Spleen (tissue), 11 donors: ENCODE measurements at regions not wholly inside any gene's neighbourhood (a gene's known extent, or its start where the extent isn't known, plus 50 kb on each side); places are given as distances from the start of the nearest gene placed in this dataset.

ENCODE experiments used
- DNase-seq: peaks from one replicate; pipeline ENCODE4 v3.0.0-alpha.2; 2020
- H3K27ac ChIP-seq, 8 donors: fragments of 200-600 bp; sonication (generic) in 7 of 8; 1 replicate in 4 of 8; 2 replicates in 4 of 8; pipeline versions ENCODE4 v1.5.0 to v1.8.0; 2016 to 2021; ENCODE audit warnings: inconsistent platforms in 4 of 8, mild to moderate bottlenecking in 4 of 8, moderate library complexity in 1 of 8
- H3K27me3 ChIP-seq, 7 donors: fragments of 200-600 bp; sonication (generic) in 6 of 7; replicated peaks in 1 of 7; 1 replicate in 4 of 7; 2 replicates in 3 of 7; pipeline versions ENCODE4 v1.5.0 to v1.8.0; 2016 to 2021; ENCODE audit warnings: inconsistent platforms in 3 of 7, mild to moderate bottlenecking in 1 of 7
- H3K36me3 ChIP-seq, 6 donors: fragments of 200-600 bp; sonication (generic) in 5 of 6; 1 replicate in 4 of 6; 2 replicates in 2 of 6; pipeline versions ENCODE4 v1.5.0 to v1.8.0; 2016 to 2021; ENCODE audit warnings: inconsistent platforms in 2 of 6
- H3K4me1 ChIP-seq, 6 donors: fragments of 200-600 bp; sonication (generic) in 5 of 6; 1 replicate in 3 of 6; 2 replicates in 3 of 6; pipeline versions ENCODE4 v1.5.0 to v1.8.0; 2016 to 2021; ENCODE audit warnings: inconsistent platforms in 3 of 6
- H3K4me3 ChIP-seq, 8 donors: fragments of 200-600 bp; sonication (generic) in 7 of 8; 1 replicate in 4 of 8; 2 replicates in 4 of 8; pipeline versions ENCODE4 v1.5.0 to v1.8.0; 2016 to 2021; ENCODE audit warnings: inconsistent platforms in 4 of 8, mild to moderate bottlenecking in 4 of 8, moderate library complexity in 2 of 8
- H3K9me3 ChIP-seq, 8 donors: fragments of 200-600 bp; sonication (generic) in 7 of 8; 1 replicate in 4 of 8; 2 replicates in 4 of 8; pipeline versions ENCODE4 v1.5.0 to v1.8.0; 2016 to 2021; ENCODE audit warnings: inconsistent platforms in 4 of 8
- POLR2A ChIP-seq, 3 donors: fragments of 450-650 bp; IDR thresholded peaks; one replicate each; pipeline ENCODE4 v1.5.1; 2017; ENCODE audit warnings: antibody characterized with exemption in 3 of 3, mild to moderate bottlenecking in 1 of 3
- POLR2AphosphoS5 ChIP-seq, 3 donors: sonication (generic); formaldehyde crosslinking; IDR thresholded peaks; one replicate each; pipeline ENCODE4 v1.5.1; 2017; ENCODE audit warnings: antibody characterized with exemption in 3 of 3
- WGBS, 5 donors: extraction: QIAGEN DNeasy Blood & Tissue Kit in 3 of 5; methylation state at CpG; one replicate each; pipeline versions ENCODE4 v1.1.5 to v1.1.7; 2013 to 2018; 5-methylcytosine and 5-hydroxymethylcytosine counted together
- intact Hi-C: fragments of 100-400 bp; cut with DNase I; formaldehyde crosslinking; loops from one replicate; pipeline ENCODE4 v1.15.0; 2023; ENCODE audit warnings: low total_unique reads
- TF ChIP-seq, protein P1 (sequence below), 11 experiments: fragments of 200-600 bp in 7 of 11; fragments of 450-650 bp in 4 of 11; sonication (generic) in 4 of 11; IDR thresholded peaks in 8 of 11; conservative IDR thresholded peaks in 3 of 11; 1 replicate in 7 of 11; 2 replicates in 4 of 11; pipeline versions ENCODE4 v1.4.0 to v1.8.0; 2016 to 2021; ENCODE audit warnings: antibody characterized with exemption in 11 of 11, inconsistent platforms in 4 of 11, mild to moderate bottlenecking in 1 of 11
- donor health status: healthy with polysubstance abuse.
- donor health status: DM: no; HTN: no; CAD: no; lungs with moderate emphysema.
- donor health status: DM: no; HTN: no; CAD: no.
- donor health status: Bipolar disorder and iron deficiency.
- donor health status: healthy.
- donor health status: DM: no; HTN: no; CAD: no.
- donor health status: DM: yes; HTN: yes; CAD: no.

GRCh38 chr3:43786526-43787305 is 96.0 kb downstream of the ABHD5 start:
- intact Hi-C loops, result no loop called here
- Histone ChIP-seq H3K4me3 (no peak overlapping the region), H3K36me3 (no peaks in the 10 kb centered on the region), H3K4me1 (no peaks in the 10 kb centered on the region), H3K27ac (no peak overlapping the region), H3K27me3 (peaks cover 0 to 5% (median 0%) of the 10 kb centered on the region in 7 donors), H3K9me3 (no peaks in the 10 kb centered on the region)
- 75 to 83% (median 79%) methylated on average over 8 to 9 of the region's 9 CpGs for WGBS, 5 donors
- no peak for TF ChIP-seq POLR2A (IDR thresholded peaks at IDR 0.05)
- TF ChIP-seq, protein P1, sequence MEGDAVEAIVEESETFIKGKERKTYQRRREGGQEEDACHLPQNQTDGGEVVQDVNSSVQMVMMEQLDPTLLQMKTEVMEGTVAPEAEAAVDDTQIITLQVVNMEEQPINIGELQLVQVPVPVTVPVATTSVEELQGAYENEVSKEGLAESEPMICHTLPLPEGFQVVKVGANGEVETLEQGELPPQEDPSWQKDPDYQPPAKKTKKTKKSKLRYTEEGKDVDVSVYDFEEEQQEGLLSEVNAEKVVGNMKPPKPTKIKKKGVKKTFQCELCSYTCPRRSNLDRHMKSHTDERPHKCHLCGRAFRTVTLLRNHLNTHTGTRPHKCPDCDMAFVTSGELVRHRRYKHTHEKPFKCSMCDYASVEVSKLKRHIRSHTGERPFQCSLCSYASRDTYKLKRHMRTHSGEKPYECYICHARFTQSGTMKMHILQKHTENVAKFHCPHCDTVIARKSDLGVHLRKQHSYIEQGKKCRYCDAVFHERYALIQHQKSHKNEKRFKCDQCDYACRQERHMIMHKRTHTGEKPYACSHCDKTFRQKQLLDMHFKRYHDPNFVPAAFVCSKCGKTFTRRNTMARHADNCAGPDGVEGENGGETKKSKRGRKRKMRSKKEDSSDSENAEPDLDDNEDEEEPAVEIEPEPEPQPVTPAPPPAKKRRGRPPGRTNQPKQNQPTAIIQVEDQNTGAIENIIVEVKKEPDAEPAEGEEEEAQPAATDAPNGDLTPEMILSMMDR (IDR thresholded peaks at IDR 0.05 in 8 of 11, conservative IDR thresholded peaks at IDR 0.05 in 3 of 11), result no peak
- TF ChIP-seq POLR2AphosphoS5 (IDR thresholded peaks at IDR 0.05), result no peak
- peak; percentile 43 for DNase-seq

- no peaks in the 10 kb centered on the region for H3K36me3 ChIP-seq
- TF ChIP-seq, protein P1 (IDR thresholded peaks at IDR 0.05 in 8 of 11, conservative IDR thresholded peaks at IDR 0.05 in 3 of 11), result no peak
- TF ChIP-seq POLR2AphosphoS5 (IDR thresholded peaks at IDR 0.05), result no peak
- TF ChIP-seq POLR2A (IDR thresholded peaks at IDR 0.05), result no peak
- no peaks in the 10 kb centered on the region for H3K4me1 ChIP-seq
- H3K4me3 ChIP-seq, result no peak overlapping the region
- WGBS, 5 donors, result 85 to 98% (median 94%) methylated on average over 3 of the region's 3 CpGs
- H3K27me3 ChIP-seq, result peaks cover 0 to 5% (median 0%) of the 10 kb centered on the region in 7 donors
- intact Hi-C loops, result no loop called here
- no peak overlapping the region for H3K27ac ChIP-seq
- DNase-seq, result no peak
- H3K9me3 ChIP-seq, result no peaks in the 10 kb centered on the region
Measured at GRCh38 chr3:43787330-43787729, 96.6 kb downstream of the ABHD5 start.

- no peak for DNase-seq
- WGBS, 5 donors, result 80 to 96% (median 92%) methylated on average over 1 of the region's 1 CpG
- H3K27me3 ChIP-seq, result peaks cover 0 to 5% (median 0%) of the 10 kb centered on the region in 7 donors
- no peak overlapping the region for H3K27ac ChIP-seq
- H3K9me3 ChIP-seq, result no peaks in the 10 kb centered on the region
- intact Hi-C loops, result no loop called here
- H3K36me3 ChIP-seq, result no peaks in the 10 kb centered on the region
- H3K4me3 ChIP-seq, result no peak overlapping the region
- H3K4me1 ChIP-seq, result peaks cover 0 to 6% (median 0%) of the 10 kb centered on the region in 6 donors
- TF ChIP-seq, protein P1 (IDR thresholded peaks at IDR 0.05 in 8 of 11, conservative IDR thresholded peaks at IDR 0.05 in 3 of 11), result no peak
- TF ChIP-seq POLR2AphosphoS5 (IDR thresholded peaks at IDR 0.05) (no peak), POLR2A (IDR thresholded peaks at IDR 0.05) (no peak)
Measured at GRCh38 chr3:43789028-43789427, 98.3 kb downstream of the ABHD5 start.

GRCh38 chr3:43790060-43790459 is 99.3 kb downstream of the ABHD5 start:
- Histone ChIP-seq H3K36me3 (no peaks in the 10 kb centered on the region), H3K27me3 (peaks cover 0 to 5% (median 0%) of the 10 kb centered on the region in 7 donors), H3K4me1 (peaks cover 0 to 6% (median 0%) of the 10 kb centered on the region in 6 donors), H3K9me3 (no peaks in the 10 kb centered on the region), H3K27ac (no peak overlapping the region), H3K4me3 (no peak overlapping the region)
- 75 to 92% (median 85%) methylated on average over 5 of the region's 5 CpGs for WGBS, 5 donors
- intact Hi-C loops, result no loop called here
- no peak for DNase-seq
- TF ChIP-seq POLR2AphosphoS5 (IDR thresholded peaks at IDR 0.05) (no peak), POLR2A (IDR thresholded peaks at IDR 0.05) (no peak)
- TF ChIP-seq, protein P1 (IDR thresholded peaks at IDR 0.05 in 8 of 11, conservative IDR thresholded peaks at IDR 0.05 in 3 of 11), result no peak
